SKM-1 treated with dmso at 0.1 percent for 144 hours (cell line): ENCODE measurements at regions not wholly inside any gene's neighbourhood (a gene's known extent, or its start where the extent isn't known, plus 50 kb on each side); places are given as distances from the start of the nearest gene placed in this dataset.

Source experiments
- DNase-seq: peaks from one replicate; lab custom pipeline; 2025; ENCODE audit not compliant: unreplicated experiment; lab: John Stamatoyannopoulos, UW

GRCh38 chr2:234621120-234621519 is 124.2 kb upstream of the ARL4C start:
- DNase-seq: no peak

- DNase-seq: no peak
Measured at GRCh38 chr2:234620018-234620417, 123.1 kb upstream of the ARL4C start.

- DNase-seq: no peak
Measured at GRCh38 chr2:234615643-234616356, 118.9 kb upstream of the ARL4C start.

- DNase-seq: no peak
Measured at GRCh38 chr2:234611209-234611608, 114.3 kb upstream of the ARL4C start.

- DNase-seq: no peak
Measured at GRCh38 chr2:234608946-234609345, 112.1 kb upstream of the ARL4C start.

- DNase-seq: no peak
Measured at GRCh38 chr2:234607691-234608090, 110.8 kb upstream of the ARL4C start.

GRCh38 chr2:234606896-234607295 is 110.0 kb upstream of the ARL4C start:
- no peak for DNase-seq

- DNase-seq: no peak
Measured at GRCh38 chr2:234603619-234604018, 106.7 kb upstream of the ARL4C start.

GRCh38 chr2:234601213-234601612 is 104.3 kb upstream of the ARL4C start:
- DNase-seq: no peak

GRCh38 chr2:234597576-234597861 is 100.6 kb upstream of the ARL4C start:
- no peak for DNase-seq

GRCh38 chr2:234596696-234597575 is 100.1 kb upstream of the ARL4C start:
- no peak for DNase-seq

- no peak for DNase-seq
Measured at GRCh38 chr2:234595829-234596228, 98.9 kb upstream of the ARL4C start.

GRCh38 chr2:234594715-234595114 is 97.8 kb upstream of the ARL4C start:
- DNase-seq: no peak

GRCh38 chr2:234593636-234594035 is 96.8 kb upstream of the ARL4C start:
- no peak for DNase-seq

GRCh38 chr2:234592541-234592940 is 95.7 kb upstream of the ARL4C start:
- DNase-seq: no peak

GRCh38 chr2:234590076-234590475 is 93.2 kb upstream of the ARL4C start:
- DNase-seq: no peak

GRCh38 chr2:234588054-234588430 is 91.2 kb upstream of the ARL4C start:
- no peak for DNase-seq

GRCh38 chr2:234587341-234588053 is 90.6 kb upstream of the ARL4C start:
- DNase-seq: no peak

- DNase-seq: no peak
Measured at GRCh38 chr2:234583331-234583730, 86.5 kb upstream of the ARL4C start.

- no peak for DNase-seq
Measured at GRCh38 chr2:234580686-234581085, 83.8 kb upstream of the ARL4C start.

GRCh38 chr2:234579231-234579962 is 82.5 kb upstream of the ARL4C start:
- no peak for DNase-seq
